ENCODE measurements at regions not wholly inside any gene's neighbourhood (a gene's known extent, or its start where the extent isn't known, plus 50 kb on each side); places are given as distances from the start of the nearest gene placed in this dataset.

DNA sequence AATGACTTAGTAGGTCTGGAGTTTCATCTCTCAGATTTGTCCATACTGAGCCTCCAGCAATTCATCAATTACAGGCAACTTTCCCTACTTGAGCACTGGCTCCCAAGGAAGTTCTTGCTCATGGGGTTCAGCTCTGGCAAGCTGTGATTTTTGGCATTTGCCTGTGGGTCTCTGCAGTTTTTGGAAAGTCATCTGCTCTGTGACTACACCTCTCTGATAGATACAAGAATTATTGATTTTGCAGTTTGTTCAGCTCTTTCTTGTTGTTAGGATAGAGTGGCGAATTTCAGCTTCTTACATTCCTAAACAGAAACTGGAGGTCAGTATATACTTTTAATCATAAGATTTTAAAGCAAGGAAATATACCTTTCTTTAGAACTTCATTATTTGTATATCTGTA lies 209.7 kb upstream of the NPY2R start:
- no peaks in the 10 kb centered on the region for H3K36me3 Mint-ChIP-seq
- H3K27ac Mint-ChIP-seq, result no peak overlapping the region
- H3K4me3 Mint-ChIP-seq, result no peak overlapping the region
- no peaks in the 10 kb centered on the region for H3K4me1 Mint-ChIP-seq
- no peaks in the 10 kb centered on the region for H3K9me3 Mint-ChIP-seq
- H3K27me3 Mint-ChIP-seq, result peaks cover 21% of the 10 kb centered on the region
- DNase-seq, result no peak

GRCh38 chr4:154999950-155000578 lies 208.4 kb upstream of the NPY2R start:
- DNase-seq, result no peak
- no peaks in the 10 kb centered on the region for H3K36me3 Mint-ChIP-seq
- no peaks in the 10 kb centered on the region for H3K9me3 Mint-ChIP-seq
- H3K4me3 Mint-ChIP-seq, result no peak overlapping the region
- peaks cover 11% of the 10 kb centered on the region for H3K27me3 Mint-ChIP-seq
- no peaks in the 10 kb centered on the region for H3K4me1 Mint-ChIP-seq
- H3K27ac Mint-ChIP-seq, result no peak overlapping the region

- no peaks in the 10 kb centered on the region for H3K9me3 Mint-ChIP-seq
- DNase-seq, result no peak
- peaks cover 7% of the 10 kb centered on the region for H3K27me3 Mint-ChIP-seq
- no peak overlapping the region for H3K27ac Mint-ChIP-seq
- H3K4me3 Mint-ChIP-seq, result no peak overlapping the region
- H3K36me3 Mint-ChIP-seq, result no peaks in the 10 kb centered on the region
- no peaks in the 10 kb centered on the region for H3K4me1 Mint-ChIP-seq
These were observed 207.2 kb upstream of the NPY2R start for GRCh38 chr4:155001251-155001650.

GRCh38 chr4:155005395-155006090 lies 202.9 kb upstream of the NPY2R start:
- DNase-seq, result no peak
- Mint-ChIP-seq H3K27ac (no peak overlapping the region), H3K9me3 (no peaks in the 10 kb centered on the region), H3K36me3 (no peaks in the 10 kb centered on the region), H3K27me3 (peaks cover 14% of the 10 kb centered on the region), H3K4me3 (no peak overlapping the region), H3K4me1 (peaks cover 10% of the 10 kb centered on the region)

DNA sequence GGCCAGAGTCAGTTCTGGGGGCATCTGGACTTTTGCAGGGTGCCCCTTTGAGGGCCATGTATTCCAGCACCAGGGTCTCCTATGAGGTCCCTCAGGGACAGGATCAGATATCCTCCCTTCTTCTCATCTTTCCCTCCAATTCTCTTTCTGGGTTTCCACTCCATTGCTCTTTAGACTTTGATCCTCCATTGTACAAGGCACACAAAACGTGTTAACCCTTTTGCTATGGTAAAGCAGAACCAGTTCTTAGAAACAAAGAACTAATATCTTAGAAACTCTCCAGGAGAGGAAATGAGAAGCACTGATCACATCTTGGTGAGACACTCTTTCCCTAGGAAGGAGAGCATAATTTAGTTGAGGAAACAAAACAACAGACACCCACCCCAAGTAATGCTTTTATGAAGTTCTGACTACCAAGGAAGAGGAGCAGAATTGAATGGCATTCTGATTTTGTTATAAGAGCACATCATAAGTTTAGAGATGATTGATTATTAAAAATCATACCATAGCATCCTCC lies 200.7 kb upstream of the NPY2R start:
- Mint-ChIP-seq H3K27me3 (peaks cover 11% of the 10 kb centered on the region), H3K4me3 (no peak overlapping the region), H3K36me3 (no peaks in the 10 kb centered on the region), H3K9me3 (no peaks in the 10 kb centered on the region), H3K27ac (no peak overlapping the region), H3K4me1 (peaks cover 10% of the 10 kb centered on the region)
- DNase-seq, result no peak

GRCh38 chr4:155008389-155008788 lies 200.0 kb upstream of the NPY2R start:
- Mint-ChIP-seq H3K27me3 (peaks cover 15% of the 10 kb centered on the region), H3K4me3 (no peak overlapping the region), H3K27ac (peak overlapping the region; percentile 43), H3K4me1 (peaks cover 10% of the 10 kb centered on the region), H3K36me3 (no peaks in the 10 kb centered on the region), H3K9me3 (no peaks in the 10 kb centered on the region)
- no peak for DNase-seq

DNA sequence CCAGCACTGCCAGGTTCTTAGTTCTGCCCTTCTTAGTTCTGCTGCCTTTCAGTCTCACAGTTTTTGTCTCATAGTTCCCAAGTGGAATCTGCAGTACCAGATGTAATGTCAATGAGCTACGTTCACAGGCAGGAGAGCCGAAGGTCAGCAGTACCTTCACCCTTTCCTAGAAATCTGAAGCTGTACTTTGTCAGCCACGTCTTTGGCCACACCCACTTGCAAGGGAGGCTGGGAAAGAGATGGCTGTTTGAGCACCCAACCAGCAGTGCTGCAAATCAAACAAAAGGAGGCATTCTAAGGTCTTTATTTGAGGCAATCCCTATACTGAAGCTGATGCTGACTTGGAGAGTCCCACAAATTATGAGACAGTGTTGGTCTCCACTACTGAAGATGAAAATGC lies 199.1 kb upstream of the NPY2R start:
- no peak overlapping the region for H3K4me3 Mint-ChIP-seq
- no peaks in the 10 kb centered on the region for H3K9me3 Mint-ChIP-seq
- peaks cover 10% of the 10 kb centered on the region for H3K4me1 Mint-ChIP-seq
- DNase-seq, result no peak
- no peaks in the 10 kb centered on the region for H3K36me3 Mint-ChIP-seq
- peaks cover 19% of the 10 kb centered on the region for H3K27me3 Mint-ChIP-seq
- H3K27ac Mint-ChIP-seq, result no peak overlapping the region

- H3K4me1 Mint-ChIP-seq, result peaks cover 10% of the 10 kb centered on the region
- no peak for DNase-seq
- H3K27ac Mint-ChIP-seq, result no peak overlapping the region
- no peaks in the 10 kb centered on the region for H3K9me3 Mint-ChIP-seq
- no peaks in the 10 kb centered on the region for H3K36me3 Mint-ChIP-seq
- H3K4me3 Mint-ChIP-seq, result no peak overlapping the region
- peaks cover 24% of the 10 kb centered on the region for H3K27me3 Mint-ChIP-seq
These were observed 198.1 kb upstream of the NPY2R start for GRCh38 chr4:155010376-155010775.

DNA sequence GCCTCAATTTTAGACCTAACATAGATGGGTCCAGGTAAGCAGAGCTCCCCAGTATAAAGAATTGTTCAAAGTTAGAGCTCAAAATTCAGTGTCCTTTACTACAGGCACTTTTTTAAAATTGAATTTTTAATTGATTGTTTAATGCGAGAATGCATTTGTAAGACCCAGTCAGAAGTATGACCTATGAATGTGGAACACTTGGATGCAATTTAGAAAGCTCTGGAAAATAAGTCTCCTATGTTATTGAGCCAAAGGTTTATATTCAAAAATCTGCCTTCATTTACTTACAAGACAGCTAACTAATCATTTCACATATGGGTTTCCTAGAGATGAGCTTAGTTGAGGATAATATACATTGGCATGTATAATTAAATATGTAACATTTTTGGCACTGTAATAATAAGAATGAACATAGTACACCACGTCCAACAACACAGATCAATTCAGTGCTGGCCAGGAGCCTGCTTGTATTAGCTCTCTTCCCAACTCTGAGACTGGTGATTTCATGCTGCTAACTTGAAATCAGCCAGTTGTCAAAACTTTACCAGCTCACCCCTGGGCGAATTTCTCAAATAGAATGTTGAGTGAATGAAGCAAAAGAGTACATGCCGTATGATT lies 197.2 kb upstream of the NPY2R start:
- H3K36me3 Mint-ChIP-seq, result no peaks in the 10 kb centered on the region
- peaks cover 10% of the 10 kb centered on the region for H3K4me1 Mint-ChIP-seq
- H3K9me3 Mint-ChIP-seq, result no peaks in the 10 kb centered on the region
- peaks cover 24% of the 10 kb centered on the region for H3K27me3 Mint-ChIP-seq
- no peak overlapping the region for H3K4me3 Mint-ChIP-seq
- no peak for DNase-seq
- H3K27ac Mint-ChIP-seq, result no peak overlapping the region

DNA sequence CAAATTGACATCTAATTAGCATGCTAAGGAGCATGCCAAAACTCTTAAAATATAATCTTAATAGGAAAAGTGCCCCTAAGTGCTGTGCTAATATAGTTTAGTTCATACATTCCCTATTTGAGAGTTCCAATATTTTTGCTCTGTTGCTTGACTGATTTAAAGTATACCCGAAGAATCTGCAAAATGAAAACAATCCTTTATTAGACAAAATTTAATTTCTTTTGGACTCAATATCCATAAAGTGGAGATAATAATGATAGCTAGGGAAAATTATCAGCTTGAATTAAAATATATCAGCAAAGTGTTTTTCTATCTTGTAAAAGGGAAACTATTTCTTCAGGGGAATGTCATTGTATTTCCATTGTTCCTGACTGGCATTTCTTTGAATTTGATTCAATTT lies 196.0 kb upstream of the NPY2R start:
- Mint-ChIP-seq H3K36me3 (no peaks in the 10 kb centered on the region), H3K27ac (no peak overlapping the region), H3K9me3 (no peaks in the 10 kb centered on the region), H3K4me1 (peaks cover 7% of the 10 kb centered on the region), H3K4me3 (no peak overlapping the region), H3K27me3 (peaks cover 24% of the 10 kb centered on the region)
- DNase-seq, result no peak

DNA sequence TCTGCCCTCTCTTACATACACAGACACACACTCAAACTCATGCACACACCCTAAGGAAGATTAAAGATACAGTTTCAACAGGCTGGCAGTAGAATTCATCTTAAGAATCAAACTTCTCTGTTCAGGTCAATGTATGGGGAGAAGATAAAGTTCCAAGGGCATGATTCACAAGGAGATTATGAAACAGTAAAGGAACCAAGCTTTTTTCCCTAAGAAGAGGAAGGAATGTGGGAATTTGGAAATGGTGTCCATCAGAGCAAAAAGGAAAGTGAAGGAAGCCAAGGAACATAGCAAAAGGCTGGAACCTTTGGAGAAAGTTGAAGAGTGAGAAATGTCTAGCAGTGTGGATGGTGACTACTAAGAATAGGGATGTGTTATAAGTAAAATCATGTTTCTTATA lies 191.0 kb upstream of the NPY2R start:
- DNase-seq, result no peak

GRCh38 chr4:155025762-155026457 lies 182.5 kb upstream of the NPY2R start:
- Mint-ChIP-seq H3K36me3 (no peaks in the 10 kb centered on the region), H3K9me3 (peaks cover 6% of the 10 kb centered on the region), H3K27me3 (peaks cover 4% of the 10 kb centered on the region), H3K4me1 (no peaks in the 10 kb centered on the region), H3K4me3 (no peak overlapping the region), H3K27ac (no peak overlapping the region)
- peak; percentile 14 for DNase-seq

More for the DNA sequence above, 191.0 kb upstream of the NPY2R start:
- Mint-ChIP-seq H3K36me3 (no peaks in the 10 kb centered on the region), H3K9me3 (no peaks in the 10 kb centered on the region), H3K27me3 (peaks cover 13% of the 10 kb centered on the region), H3K4me1 (no peaks in the 10 kb centered on the region), H3K4me3 (no peak overlapping the region), H3K27ac (no peak overlapping the region)

DNA sequence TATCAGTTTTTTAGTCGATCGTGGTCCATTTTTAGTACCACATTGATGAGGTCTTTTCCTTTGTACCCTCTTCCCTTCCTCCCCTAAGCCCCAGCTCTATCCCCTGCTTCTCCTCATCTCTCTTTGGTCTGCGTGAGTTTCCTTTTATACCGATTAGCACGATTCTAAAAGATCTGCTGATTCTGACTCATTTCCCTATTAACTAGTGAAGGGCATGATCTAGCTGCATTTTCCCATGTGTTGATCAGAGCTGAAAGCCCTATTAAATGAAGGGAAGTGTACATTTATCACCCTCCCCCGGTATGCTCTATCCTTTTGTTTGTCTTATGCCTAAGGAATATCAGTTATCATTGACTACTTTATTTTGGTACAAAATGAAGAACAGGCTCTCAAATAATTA lies 181.7 kb upstream of the NPY2R start:
- H3K27me3 Mint-ChIP-seq, result peaks cover 4% of the 10 kb centered on the region
- H3K4me1 Mint-ChIP-seq, result no peaks in the 10 kb centered on the region
- H3K4me3 Mint-ChIP-seq, result no peak overlapping the region
- H3K27ac Mint-ChIP-seq, result no peak overlapping the region
- peaks cover 6% of the 10 kb centered on the region for H3K9me3 Mint-ChIP-seq
- no peaks in the 10 kb centered on the region for H3K36me3 Mint-ChIP-seq
- DNase-seq, result no peak

DNA sequence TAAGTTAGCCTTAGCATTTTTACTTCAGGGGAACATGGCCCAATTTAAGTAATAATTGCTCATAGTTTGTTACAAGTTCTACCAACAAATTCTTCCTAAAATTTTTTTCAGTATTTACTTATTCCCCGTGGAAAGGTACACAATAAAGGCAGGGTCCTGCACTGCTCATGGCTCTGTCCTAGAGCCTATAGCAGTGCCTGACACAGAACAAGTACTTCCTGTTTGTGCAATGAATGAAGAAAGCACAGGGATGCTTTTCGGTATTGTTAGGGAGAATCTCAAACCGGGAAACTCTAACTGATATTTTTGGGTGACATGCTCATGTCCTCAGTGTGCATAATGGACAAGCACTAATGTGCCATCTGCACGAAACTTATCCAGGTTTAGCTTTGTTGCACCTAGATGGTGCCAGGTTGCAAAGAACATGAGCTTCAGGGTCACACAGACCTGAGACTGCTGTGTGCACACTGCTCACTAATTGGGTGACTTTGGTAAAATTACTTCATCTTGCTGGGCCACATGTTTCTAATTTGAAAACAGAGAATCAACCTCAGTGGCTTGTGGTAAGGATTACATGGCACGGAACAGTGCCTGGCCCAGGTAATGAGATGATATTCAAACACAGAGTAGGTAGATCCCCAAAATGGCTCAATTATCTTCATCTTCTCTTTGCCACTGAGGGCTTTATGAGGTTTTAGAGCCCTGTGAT lies 175.8 kb upstream of the NPY2R start:
- H3K27ac Mint-ChIP-seq, result no peak overlapping the region
- H3K27me3 Mint-ChIP-seq, result no peaks in the 10 kb centered on the region
- no peaks in the 10 kb centered on the region for H3K36me3 Mint-ChIP-seq
- H3K9me3 Mint-ChIP-seq, result no peaks in the 10 kb centered on the region
- DNase-seq, result no peak
- no peak overlapping the region for H3K4me3 Mint-ChIP-seq
- no peaks in the 10 kb centered on the region for H3K4me1 Mint-ChIP-seq

GRCh38 chr4:155033604-155034003 lies 174.8 kb upstream of the NPY2R start:
- Mint-ChIP-seq H3K4me3 (no peak overlapping the region), H3K4me1 (no peaks in the 10 kb centered on the region), H3K36me3 (no peaks in the 10 kb centered on the region), H3K27ac (no peak overlapping the region), H3K9me3 (no peaks in the 10 kb centered on the region), H3K27me3 (no peaks in the 10 kb centered on the region)
- no peak for DNase-seq

Measured in activated naive CD8-positive, alpha-beta T cell treated with anti-CD3 and anti-CD28 coated beads for 36 hours (primary cell).